22Rv1 (cell line): ENCODE measurements at regions not wholly inside any gene's neighbourhood (a gene's known extent, or its start where the extent isn't known, plus 50 kb on each side); places are given as distances from the start of the nearest gene placed in this dataset.

Experiments used
- CTCF ChIP-seq: fragments of 450-650 bp; IDR thresholded peaks from 2 replicates; pipeline ENCODE4 v1.5.1; 2017; ENCODE audit warnings: mild to moderate bottlenecking
- ZFX ChIP-seq: fragments of 450-650 bp; IDR thresholded peaks from 2 replicates; pipeline ENCODE4 v1.6.1; 2017; ENCODE audit warnings: antibody characterized with exemption, borderline replicate concordance

GRCh38 chr6:14288910-14289309 is 171.3 kb downstream of the CD83 start:
- TF ChIP-seq CTCF (no peak), ZFX (no peak)
